ENCODE measurements at regions not wholly inside any gene's neighbourhood (a gene's known extent, or its start where the extent isn't known, plus 50 kb on each side); places are given as distances from the start of the nearest gene placed in this dataset.
"Not testable (repeated sequence)": the region's sequence is repeated elsewhere in the genome, so short reads cannot be mapped to it uniquely, and the experiment has no call there.

DNA sequence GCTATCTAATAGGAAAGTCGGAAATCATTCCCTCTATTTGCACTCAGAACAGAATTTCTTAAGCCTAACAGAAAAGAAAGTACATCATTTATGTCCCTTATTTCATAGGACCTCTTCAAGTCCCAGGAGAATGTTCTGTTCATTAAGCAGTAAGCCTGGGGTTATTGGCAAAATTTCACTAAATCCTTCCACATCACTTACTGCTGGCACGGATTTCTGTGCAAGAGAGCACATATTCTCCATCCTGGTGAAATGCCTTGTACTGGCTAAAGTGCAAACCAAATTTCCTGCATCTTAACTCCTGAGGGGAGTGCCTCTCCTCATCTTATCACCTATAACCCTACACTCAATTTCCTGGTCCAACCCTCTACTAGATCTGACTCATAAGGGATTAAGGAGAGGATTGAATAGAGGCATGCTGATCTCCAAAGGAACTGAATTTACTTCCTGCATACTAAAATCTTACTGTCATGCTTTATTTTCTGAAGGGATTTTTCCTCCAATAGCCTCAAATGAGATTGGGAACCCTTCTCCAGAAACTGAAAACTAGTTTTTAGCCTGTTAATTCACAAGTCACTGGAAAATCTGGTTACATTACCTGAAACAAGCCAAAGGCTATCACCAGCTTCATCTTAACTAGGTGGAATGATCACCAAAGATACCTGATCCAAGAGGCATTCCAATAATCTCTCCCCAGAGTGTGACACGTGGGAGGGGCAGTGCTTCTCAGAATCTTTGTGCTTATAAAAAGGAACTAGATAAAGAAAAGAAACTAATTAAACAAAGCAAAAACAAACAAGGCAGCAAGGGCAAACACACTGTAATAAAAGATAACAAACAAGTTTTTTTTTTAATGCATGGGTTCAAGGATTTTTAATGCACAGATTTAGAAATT, 311.1 kb downstream of the NR4A2 start:
- DNase-seq (ENCODE audit: low read depth, low spot score), result no peak
- no peak overlapping the region for H3K4me3 ChIP-seq (ENCODE audit: low read length)

DNA sequence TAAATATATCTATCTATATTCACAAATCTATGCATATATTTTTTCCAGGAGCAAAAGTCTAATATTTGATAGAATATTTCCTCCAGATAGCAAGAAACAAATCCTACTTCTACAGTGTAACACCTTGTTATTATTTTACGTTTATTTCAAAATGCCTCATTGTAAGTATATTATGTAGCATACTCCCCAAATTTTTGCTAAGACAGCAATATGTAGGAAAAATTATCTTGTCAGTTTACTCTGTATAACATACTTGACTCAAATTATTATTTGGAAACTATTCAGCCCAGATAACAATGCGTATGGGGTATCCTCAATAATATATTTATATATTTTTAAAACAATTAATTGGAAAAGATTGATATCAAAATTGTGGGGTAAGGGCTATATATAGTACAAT, 313.2 kb downstream of the NR4A2 start:
- DNase-seq (ENCODE audit: low read depth, low spot score), result no peak
- H3K4me3 ChIP-seq (ENCODE audit: low read length), result no peak overlapping the region

DNA sequence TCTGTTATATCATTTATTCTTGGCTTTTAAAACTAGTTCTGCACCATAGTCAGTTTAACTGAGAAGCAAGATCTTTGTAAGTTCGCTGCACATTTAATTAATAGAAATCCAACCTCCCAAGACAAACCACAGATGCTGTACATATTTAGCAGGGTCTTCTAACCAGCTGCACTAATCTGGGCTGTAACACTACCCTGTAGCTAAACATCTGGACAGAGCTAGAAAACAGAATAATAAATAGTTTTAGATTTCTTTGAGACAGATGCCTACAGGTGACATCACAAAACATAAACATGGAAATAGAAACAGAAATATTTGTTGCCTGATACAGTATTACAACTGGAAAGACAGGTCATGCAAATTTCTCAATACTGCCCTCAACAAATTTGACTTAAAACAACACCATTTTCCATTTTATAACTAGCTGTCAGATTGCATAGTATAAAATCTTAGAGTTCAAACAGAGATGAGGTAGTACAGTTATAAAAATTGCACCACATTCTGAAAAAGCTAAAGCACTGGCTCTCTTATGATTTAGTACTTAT, 315.1 kb downstream of the NR4A2 start:
- no peak overlapping the region for H3K4me3 ChIP-seq (ENCODE audit: low read length)

GRCh38 chr2:156009293-156009692, 323.2 kb downstream of the NR4A2 start:
- no peak for DNase-seq (ENCODE audit: low read depth, low spot score)
- H3K4me3 ChIP-seq (ENCODE audit: low read length), result no peak overlapping the region

More for the DNA sequence above, 315.1 kb downstream of the NR4A2 start:
- no peak for DNase-seq (ENCODE audit: low read depth, low spot score)

DNA sequence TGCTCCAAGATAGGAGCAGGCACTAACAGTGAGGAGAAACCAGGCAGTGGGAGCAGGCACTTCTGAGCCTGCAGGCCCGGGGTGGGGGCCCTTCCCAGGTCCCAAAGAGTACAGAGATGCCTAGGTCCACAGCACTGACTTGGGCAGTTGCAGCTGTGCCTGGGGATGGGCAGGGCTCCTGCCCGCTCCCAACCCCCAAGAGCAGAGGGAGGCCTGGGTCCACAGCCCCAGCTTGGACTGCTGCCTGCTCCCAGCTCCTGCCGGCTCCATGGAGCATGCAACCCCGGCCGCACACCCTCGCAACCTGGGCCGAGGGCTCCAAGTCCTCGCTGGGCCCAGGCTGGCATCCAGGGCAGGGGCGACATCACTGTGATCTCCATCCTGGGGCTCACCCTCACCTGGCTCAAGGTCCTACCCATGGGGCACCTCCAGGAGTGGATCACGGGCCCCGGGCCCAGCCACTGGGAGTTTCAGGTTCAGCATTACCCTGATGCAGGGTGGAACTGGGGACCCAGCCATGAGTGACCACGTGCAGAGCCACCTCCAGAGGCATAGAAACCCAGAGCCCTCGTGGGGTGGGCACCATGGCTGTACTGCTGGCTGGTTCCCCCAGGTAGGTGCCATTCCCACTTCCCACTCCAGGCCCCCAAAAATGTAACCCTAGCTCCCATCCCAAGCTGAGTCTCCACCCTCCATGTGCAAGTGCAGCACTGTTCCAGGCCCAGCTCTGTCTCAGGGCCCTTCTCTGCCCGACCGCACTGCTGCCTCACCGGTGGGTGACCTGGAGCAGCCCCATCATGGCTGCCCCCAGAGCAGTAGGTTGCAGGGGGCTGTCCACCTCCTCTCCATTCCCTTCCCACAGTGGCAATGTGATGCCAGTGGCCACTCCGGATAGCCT, 325.6 kb downstream of the NR4A2 start:
- H3K4me3 ChIP-seq (ENCODE audit: low read length), result no peak overlapping the region
- no peak for DNase-seq (ENCODE audit: low read depth, low spot score)

- H3K4me3 ChIP-seq (ENCODE audit: low read length), result no peak overlapping the region
- DNase-seq (ENCODE audit: low read depth, low spot score), result no peak
Observed at GRCh38 chr2:156005999-156006712, 326.4 kb downstream of the NR4A2 start.

DNA sequence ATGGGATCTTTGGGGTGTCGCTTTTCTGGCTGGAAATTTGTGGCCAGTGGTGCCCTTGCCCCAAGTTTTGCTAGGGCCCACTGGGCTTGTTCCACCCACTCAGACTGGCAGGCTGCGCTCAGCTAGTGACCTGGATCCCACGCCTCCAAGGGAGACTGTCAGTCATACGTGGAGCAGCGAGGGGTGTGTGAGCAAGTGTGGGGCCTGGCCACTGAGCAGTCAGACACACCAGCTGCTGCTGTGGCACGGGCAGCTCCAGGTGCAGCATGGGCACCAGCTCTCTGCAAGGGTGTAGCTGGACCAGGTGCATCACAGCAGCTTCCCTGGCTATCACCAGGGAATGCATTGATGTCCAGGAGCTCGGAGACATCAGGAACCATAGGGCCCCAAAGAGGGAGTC, 327.0 kb downstream of the NR4A2 start:
- H3K4me3 ChIP-seq (ENCODE audit: low read length), result no peak overlapping the region
- DNase-seq (ENCODE audit: low read depth, low spot score), result no peak

DNA sequence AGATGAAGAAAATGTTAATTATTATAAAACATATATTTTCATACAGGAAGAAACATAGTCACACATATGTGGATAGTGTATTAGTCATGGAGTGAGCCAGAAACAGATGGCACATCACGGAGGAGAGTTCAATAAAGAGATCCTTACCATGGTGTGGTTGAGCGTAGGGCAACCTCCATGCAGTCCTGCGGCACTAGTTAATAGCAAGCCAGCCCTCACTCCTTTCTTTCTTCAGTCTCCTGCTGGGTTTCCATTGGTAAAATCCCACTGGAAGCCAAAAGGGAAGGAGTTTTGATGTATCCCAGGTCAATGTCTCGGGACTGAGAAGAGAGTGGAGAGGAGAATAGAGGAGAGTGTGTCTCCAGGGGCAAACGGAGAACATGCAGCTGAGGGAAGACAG, 328.1 kb downstream of the NR4A2 start:
- no peak for DNase-seq (ENCODE audit: low read depth, low spot score)
- no peak overlapping the region for H3K4me3 ChIP-seq (ENCODE audit: low read length)

GRCh38 chr2:156003780-156004179, 328.7 kb downstream of the NR4A2 start:
- DNase-seq (ENCODE audit: low read depth, low spot score), result no peak

GRCh38 chr2:156001851-156002250, 330.7 kb downstream of the NR4A2 start:
- DNase-seq (ENCODE audit: low read depth, low spot score), result no peak

More at GRCh38 chr2:156003780-156004179, 328.7 kb downstream of the NR4A2 start:
- H3K4me3 ChIP-seq (ENCODE audit: low read length), result no peak overlapping the region

DNA sequence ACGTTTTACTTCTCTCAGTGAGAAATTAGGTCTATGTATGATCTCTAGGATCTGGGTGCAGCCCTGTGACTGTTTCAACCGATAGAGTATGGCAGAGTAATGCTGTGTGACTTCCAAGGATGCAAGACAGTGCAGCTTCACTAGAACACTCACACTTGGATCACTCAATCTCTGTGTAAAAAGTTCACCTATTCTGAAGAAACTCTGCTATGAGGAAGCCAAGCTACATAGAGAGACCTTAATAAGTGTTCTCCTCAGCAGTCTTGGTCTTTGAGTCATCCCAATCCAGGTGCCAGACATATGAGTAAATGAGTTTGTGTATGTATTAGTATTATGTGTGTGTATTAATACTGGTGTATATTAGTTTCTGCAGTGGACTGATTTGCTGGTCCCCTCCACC, 335.0 kb downstream of the NR4A2 start:
- no peak overlapping the region for H3K4me3 ChIP-seq (ENCODE audit: low read length)
- no peak for DNase-seq (ENCODE audit: low read depth, low spot score)

More at GRCh38 chr2:156001851-156002250, 330.7 kb downstream of the NR4A2 start:
- H3K4me3 ChIP-seq (ENCODE audit: low read length), result no peak overlapping the region

DNA sequence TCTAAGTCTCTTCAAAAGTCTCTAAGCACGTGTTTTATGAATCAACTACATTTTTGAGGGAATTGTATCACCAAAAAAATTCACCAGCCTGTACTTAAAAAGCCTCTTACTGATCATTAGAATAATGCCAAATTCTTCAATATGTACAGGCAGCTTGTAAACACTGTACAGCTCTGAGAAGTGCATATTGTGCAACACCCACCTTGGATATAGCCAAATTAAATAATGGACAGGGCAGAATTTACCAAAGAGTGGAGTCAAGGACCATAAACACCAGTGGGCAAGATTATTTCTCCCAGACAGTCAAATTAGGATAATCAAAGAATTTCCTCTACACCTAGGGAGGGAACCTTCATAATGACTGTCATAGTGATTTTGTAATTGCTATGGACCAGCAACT, 338.2 kb downstream of the NR4A2 start:
- H3K4me3 ChIP-seq (ENCODE audit: low read length), result no peak overlapping the region
- DNase-seq (ENCODE audit: low read depth, low spot score), result no peak

- no peak overlapping the region for H3K4me3 ChIP-seq (ENCODE audit: low read length)
- no peak for DNase-seq (ENCODE audit: low read depth, low spot score)
Observed at GRCh38 chr2:155983845-155984244, 348.7 kb downstream of the NR4A2 start.

DNA sequence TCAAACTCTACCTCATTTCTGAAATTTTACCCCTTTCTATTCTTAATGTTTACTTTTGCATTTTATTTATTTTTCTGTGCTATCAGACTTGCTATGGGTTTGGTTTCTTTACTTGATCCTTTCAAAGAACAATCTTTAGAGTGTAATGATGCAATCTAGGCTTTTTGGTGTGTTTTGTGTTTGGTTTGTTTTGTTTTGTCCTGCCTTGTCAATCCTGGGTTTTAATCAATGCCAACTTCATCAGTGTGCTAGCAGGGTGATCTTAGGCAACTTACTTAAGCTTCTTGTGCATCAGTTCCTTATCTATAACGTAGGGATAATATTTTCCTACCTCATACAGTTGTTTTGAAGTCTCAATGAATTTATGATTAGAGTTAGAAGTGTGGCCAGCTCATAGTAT, 350.4 kb downstream of the NR4A2 start:
- DNase-seq (ENCODE audit: low read depth, low spot score), result no peak
- no peak overlapping the region for H3K4me3 ChIP-seq (ENCODE audit: low read length)

- no peak for DNase-seq (ENCODE audit: low read depth, low spot score)
- H3K4me3 ChIP-seq (ENCODE audit: low read length), result no peak overlapping the region
Observed at GRCh38 chr2:155980941-155981560, 351.5 kb downstream of the NR4A2 start.

DNA sequence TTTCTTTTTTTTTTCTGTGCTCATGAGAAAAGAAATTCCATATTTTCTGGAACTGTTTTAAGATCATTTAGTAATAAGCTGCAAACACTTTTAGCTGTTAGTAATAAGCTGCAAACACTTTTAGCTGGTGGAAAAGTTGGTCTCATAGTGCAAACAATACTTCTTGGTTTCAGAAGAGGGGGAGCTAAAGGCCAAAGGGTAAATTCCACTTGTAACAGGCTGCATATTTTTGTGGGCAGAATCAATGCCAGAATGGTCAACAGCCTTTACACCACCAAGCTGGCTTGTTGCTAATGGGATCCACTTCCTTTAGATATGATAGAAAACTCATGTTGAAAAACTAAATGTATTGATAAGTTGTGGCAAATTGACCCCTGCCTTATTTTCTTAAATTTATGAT, 356.8 kb downstream of the NR4A2 start:
- no peak for DNase-seq (ENCODE audit: low read depth, low spot score)
- H3K4me3 ChIP-seq (ENCODE audit: low read length), result no peak overlapping the region

DNA sequence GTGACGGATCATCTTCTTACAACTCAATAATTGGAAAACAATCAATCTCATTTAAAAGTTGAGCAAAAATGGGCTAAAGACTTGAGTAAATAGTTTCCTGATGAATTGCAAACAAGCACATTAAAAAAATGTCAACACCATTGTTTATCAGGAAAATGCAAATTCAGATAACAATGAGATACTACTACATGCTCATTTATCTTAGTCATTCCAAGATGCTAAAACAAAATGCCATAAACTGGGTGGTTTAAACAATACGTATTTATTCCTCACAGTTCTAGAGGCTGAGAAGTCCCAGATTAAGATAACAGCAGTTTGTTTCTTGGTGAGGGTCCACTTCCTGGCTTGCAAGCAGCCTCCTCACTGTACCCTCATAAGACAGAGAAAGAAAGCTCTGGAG, 359.6 kb downstream of the NR4A2 start:
- DNase-seq (ENCODE audit: low read depth, low spot score), result no peak
- H3K4me3 ChIP-seq (ENCODE audit: low read length), result no peak overlapping the region

GRCh38 chr2:155966064-155966471, 366.5 kb downstream of the NR4A2 start:
- DNase-seq (ENCODE audit: low read depth, low spot score); H3K4me3 ChIP-seq (ENCODE audit: low read length): not testable (repeated sequence)
